ENCODE measurements at regions not wholly inside any gene's neighbourhood (a gene's known extent, or its start where the extent isn't known, plus 50 kb on each side); places are given as distances from the start of the nearest gene placed in this dataset.

DNA sequence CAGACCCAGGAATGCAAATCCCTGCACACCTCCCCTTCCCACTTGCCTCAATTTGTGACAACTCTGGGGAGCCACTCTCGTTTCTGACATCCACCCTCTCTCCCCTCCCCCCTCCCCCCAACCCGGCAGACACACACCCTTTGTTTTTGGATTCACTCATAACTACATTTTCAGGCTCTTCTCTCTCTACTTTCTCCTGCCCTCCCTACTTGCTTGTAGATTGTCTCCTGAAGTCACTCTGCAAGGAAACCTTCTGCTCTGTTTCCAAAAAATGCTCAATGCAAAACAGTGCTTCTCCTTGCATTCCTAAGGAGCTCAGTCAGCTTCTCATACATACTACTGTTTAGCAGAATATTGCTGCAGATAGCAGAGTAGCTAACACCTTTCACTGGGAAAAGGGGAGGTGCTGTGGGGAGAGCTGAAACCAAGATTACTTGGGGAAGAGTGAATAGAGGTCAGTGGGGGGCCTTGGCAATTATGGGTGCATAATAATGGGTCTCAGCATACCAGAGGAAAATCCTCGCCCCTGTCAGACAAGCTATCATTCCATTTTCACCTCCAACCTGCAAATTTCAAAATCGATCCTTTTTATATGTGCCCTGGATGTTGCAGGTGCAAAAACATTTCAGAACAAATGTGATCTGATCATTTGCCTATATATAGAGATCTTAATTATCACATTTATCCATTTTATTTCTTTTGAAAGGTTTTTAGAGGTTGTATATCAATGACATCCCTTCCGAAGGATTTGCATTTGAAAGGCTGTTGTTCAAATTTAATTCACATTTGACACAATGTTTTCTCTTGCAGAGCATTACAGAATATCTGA is 1860.7 kb upstream of the WWC1 start:
- H3K27me3 ChIP-seq = no peaks in the 10 kb centered on the region
- TF ChIP-seq, protein P1, sequence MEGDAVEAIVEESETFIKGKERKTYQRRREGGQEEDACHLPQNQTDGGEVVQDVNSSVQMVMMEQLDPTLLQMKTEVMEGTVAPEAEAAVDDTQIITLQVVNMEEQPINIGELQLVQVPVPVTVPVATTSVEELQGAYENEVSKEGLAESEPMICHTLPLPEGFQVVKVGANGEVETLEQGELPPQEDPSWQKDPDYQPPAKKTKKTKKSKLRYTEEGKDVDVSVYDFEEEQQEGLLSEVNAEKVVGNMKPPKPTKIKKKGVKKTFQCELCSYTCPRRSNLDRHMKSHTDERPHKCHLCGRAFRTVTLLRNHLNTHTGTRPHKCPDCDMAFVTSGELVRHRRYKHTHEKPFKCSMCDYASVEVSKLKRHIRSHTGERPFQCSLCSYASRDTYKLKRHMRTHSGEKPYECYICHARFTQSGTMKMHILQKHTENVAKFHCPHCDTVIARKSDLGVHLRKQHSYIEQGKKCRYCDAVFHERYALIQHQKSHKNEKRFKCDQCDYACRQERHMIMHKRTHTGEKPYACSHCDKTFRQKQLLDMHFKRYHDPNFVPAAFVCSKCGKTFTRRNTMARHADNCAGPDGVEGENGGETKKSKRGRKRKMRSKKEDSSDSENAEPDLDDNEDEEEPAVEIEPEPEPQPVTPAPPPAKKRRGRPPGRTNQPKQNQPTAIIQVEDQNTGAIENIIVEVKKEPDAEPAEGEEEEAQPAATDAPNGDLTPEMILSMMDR (IDR thresholded peaks at IDR 0.05) = no peak
- DNase-seq (ENCODE audit: low spot score) = no peak
- H3K36me3 ChIP-seq = no peaks in the 10 kb centered on the region
- H3K27ac ChIP-seq = no peak overlapping the region
- no peak overlapping the region for H3K4me3 ChIP-seq
- no peaks in the 10 kb centered on the region for H3K9me3 ChIP-seq
- no peaks in the 10 kb centered on the region for H3K4me1 ChIP-seq

DNA sequence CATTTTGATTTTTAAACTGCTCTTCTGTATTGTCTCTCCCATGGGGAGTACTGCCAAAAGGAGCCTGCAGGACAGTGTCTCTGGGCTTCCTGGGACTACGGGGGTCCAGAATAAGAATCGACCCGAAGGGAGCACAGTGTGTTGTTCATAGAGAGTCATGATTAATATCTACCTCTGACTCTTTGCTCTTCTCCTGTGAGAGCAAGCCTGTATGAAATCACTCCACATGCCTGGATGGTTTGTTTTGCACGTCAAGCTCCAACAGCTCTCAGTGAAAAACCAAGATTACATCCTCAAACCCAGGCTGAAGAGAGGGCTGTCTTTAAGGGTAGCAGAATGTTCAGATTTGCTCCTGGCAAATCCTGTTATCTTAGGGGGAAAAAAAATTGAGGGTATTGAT is 1860.0 kb upstream of the WWC1 start:
- Histone ChIP-seq H3K4me1 (no peaks in the 10 kb centered on the region), H3K36me3 (no peaks in the 10 kb centered on the region), H3K27me3 (no peaks in the 10 kb centered on the region), H3K27ac (no peak overlapping the region), H3K4me3 (no peak overlapping the region), H3K9me3 (no peaks in the 10 kb centered on the region)
- DNase-seq (ENCODE audit: low spot score) = no peak
- TF ChIP-seq, protein P1 (IDR thresholded peaks at IDR 0.05) = no peak

DNA sequence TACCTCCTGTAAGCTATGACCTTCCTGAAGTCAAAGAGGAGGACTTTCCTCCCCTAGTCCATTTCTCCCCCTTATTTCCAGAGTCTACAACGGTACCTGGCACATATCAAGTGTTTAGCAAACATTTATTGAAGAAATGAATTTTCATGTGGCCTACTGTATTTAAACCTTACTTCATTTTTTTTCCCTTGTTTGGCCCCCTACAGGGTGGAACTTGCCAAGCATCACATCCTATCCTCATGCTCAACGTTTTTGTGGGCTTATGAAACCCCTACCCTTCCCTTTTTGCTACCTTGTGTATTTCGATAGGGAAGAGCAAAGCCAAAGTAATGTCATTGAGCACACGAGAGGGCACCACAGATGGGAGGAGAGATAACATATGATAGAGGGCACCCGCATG is 1857.8 kb upstream of the WWC1 start:
- no peak overlapping the region for H3K4me3 ChIP-seq
- no peaks in the 10 kb centered on the region for H3K27me3 ChIP-seq
- H3K9me3 ChIP-seq = no peaks in the 10 kb centered on the region
- DNase-seq (ENCODE audit: low spot score) = no peak
- TF ChIP-seq, protein P1 (IDR thresholded peaks at IDR 0.05) = no peak
- H3K4me1 ChIP-seq = no peaks in the 10 kb centered on the region
- no peak overlapping the region for H3K27ac ChIP-seq
- H3K36me3 ChIP-seq = no peaks in the 10 kb centered on the region

DNA sequence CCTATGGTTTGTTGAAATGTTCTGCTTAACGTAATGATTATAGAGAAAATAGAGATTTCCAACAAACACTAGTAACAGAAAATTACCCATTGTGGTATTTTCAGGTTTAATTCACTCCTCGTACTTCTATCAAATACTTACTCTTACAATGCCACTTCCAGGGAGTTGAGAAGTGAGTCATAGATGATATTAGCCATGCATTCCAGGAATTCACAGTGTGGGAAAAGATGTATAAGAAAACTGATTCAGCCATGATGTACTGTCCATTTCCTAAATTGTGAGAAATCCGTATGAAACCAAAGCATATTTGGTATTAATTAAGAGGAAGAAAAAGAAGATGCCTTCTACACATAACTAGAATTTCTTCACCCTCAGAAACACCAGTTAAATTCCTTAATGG is 1854.6 kb upstream of the WWC1 start:
- no peaks in the 10 kb centered on the region for H3K27me3 ChIP-seq
- H3K4me3 ChIP-seq = no peak overlapping the region
- H3K9me3 ChIP-seq = no peaks in the 10 kb centered on the region
- no peaks in the 10 kb centered on the region for H3K36me3 ChIP-seq
- H3K27ac ChIP-seq = no peak overlapping the region
- no peaks in the 10 kb centered on the region for H3K4me1 ChIP-seq
- TF ChIP-seq, protein P1 (IDR thresholded peaks at IDR 0.05) = no peak
- no peak for DNase-seq (ENCODE audit: low spot score)

DNA sequence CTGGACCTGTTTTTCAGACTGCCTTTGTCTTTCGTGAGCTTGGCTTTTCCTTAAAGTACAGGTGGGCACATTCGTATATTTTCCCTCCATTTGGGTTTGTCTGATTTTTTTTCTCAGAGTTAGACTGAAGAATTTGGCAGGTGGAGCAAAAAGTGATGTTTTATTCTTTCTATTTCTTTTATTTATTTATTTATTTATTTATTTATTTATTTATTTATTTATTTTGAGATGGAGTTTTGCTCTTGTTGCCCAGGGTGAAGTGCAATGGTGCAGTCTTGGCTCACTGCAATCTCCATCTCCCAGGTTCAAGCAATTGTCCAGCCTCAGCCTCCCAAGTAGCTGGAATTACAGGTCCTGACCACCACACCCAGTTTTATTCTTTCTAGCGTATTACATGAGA is 1805.1 kb upstream of the WWC1 start:
- TF ChIP-seq, protein P1 (IDR thresholded peaks at IDR 0.05) = no peak

DNA sequence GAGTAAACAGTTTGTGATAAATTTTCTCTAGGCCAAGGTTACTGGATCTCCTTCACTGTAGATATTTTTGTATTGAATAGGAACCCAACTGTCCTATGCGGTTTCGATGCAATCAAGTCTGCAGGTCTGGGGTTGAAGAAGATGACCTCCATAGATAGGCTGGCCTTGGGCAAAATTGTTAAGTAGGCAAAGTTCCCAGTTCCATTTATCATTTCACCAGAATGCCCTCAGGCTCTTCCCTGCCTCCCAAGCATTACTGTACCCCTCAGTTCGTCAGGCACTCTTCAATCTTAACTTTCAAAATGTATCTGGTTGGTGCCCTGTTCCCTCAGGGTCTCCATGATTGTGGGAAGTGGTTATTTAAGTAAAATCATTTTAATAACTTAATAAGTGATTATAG is 1802.9 kb upstream of the WWC1 start:
- Histone ChIP-seq H3K4me3 (no peak overlapping the region), H3K27me3 (no peaks in the 10 kb centered on the region)
- DNase-seq (ENCODE audit: low spot score) = no peak

More for the DNA sequence above, 1805.1 kb upstream of the WWC1 start:
- DNase-seq (ENCODE audit: low spot score) = no peak
- Histone ChIP-seq H3K4me3 (no peak overlapping the region), H3K4me1 (no peaks in the 10 kb centered on the region), H3K27me3 (no peaks in the 10 kb centered on the region), H3K36me3 (no peaks in the 10 kb centered on the region), H3K9me3 (peaks cover 0 to 9% of the 10 kb centered on the region in 2 donors), H3K27ac (no peak overlapping the region)

More for the DNA sequence above, 1802.9 kb upstream of the WWC1 start:
- no peak overlapping the region for H3K27ac ChIP-seq
- no peaks in the 10 kb centered on the region for H3K36me3 ChIP-seq
- H3K4me1 ChIP-seq = no peaks in the 10 kb centered on the region
- TF ChIP-seq, protein P1 (IDR thresholded peaks at IDR 0.05) = no peak
- H3K9me3 ChIP-seq = peaks cover 0 to under 1% of the 10 kb centered on the region in 2 donors
